Fibroblast of pulmonary artery (primary cell): ENCODE measurements at regions not wholly inside any gene's neighbourhood (a gene's known extent, or its start where the extent isn't known, plus 50 kb on each side); places are given as distances from the start of the nearest gene placed in this dataset.
A peak's percentile ranks its signal among the peaks of the same experiment; 100 is the strongest.

Experiments used
- DNase-seq: peaks from one replicate; pipeline ENCODE4 v3.0.0-alpha.2; 2010; ENCODE audit warnings: low read depth
- H3K4me3 ChIP-seq: replicated peaks from 2 replicates; pipeline ENCODE4 v1.5.1; 2011; ENCODE audit warnings: low read depth, mild to moderate bottlenecking, control low read depth, low read length, moderate library complexity
- CTCF ChIP-seq: IDR thresholded peaks from 2 replicates; pipeline ENCODE4 v1.5.1; 2011; ENCODE audit warnings: mild to moderate bottlenecking, control low read depth, low read length, inconsistent platforms; ENCODE audit errors: missing control alignments

GRCh38 chr20:50315586-50316551, 125.2 kb downstream of the CEBPB start:
- TF ChIP-seq CTCF, result no peak
- H3K4me3 ChIP-seq, result no peak overlapping the region

GRCh38 chr20:50317116-50317515, 126.5 kb downstream of the CEBPB start:
- no peak overlapping the region for H3K4me3 ChIP-seq
- no peak for TF ChIP-seq CTCF
- DNase-seq, result no peak

More at GRCh38 chr20:50315586-50316551, 125.2 kb downstream of the CEBPB start:
- no peak for DNase-seq

- no peak overlapping the region for H3K4me3 ChIP-seq
- DNase-seq, result no peak
- TF ChIP-seq CTCF, result no peak
These were observed 127.0 kb downstream of the CEBPB start for GRCh38 chr20:50317609-50318008.

- no peak overlapping the region for H3K4me3 ChIP-seq
- DNase-seq, result no peak
- no peak for TF ChIP-seq CTCF
These were observed 128.1 kb downstream of the CEBPB start for GRCh38 chr20:50318710-50319109.

GRCh38 chr20:50320005-50320900, 129.6 kb downstream of the CEBPB start:
- peak overlapping the region; percentile 45 for H3K4me3 ChIP-seq
- DNase-seq, result no peak
- TF ChIP-seq CTCF, result no peak

GRCh38 chr20:50320901-50321796, 130.5 kb downstream of the CEBPB start:
- peak; percentile 92 for DNase-seq
- peak overlapping the region; percentile 45 for H3K4me3 ChIP-seq
- TF ChIP-seq CTCF, result no peak
